Uterus (tissue), 2 donors: ENCODE measurements at regions not wholly inside any gene's neighbourhood (a gene's known extent, or its start where the extent isn't known, plus 50 kb on each side); places are given as distances from the start of the nearest gene placed in this dataset.

ENCODE experiments used
- CTCF ChIP-seq, 4 experiments: fragments of 200-600 bp in 2 of 4; fragments of 450-650 bp in 2 of 4; sonication (generic) in 2 of 4; IDR thresholded peaks; one replicate each; pipeline ENCODE4 v1.5.1; 2016 to 2019; ENCODE audit warnings: antibody characterized with exemption in 4 of 4, mild to moderate bottlenecking in 2 of 4, moderate library complexity in 1 of 4
- POLR2A ChIP-seq, 2 donors: fragments of 450-650 bp; IDR thresholded peaks; one replicate each; pipeline ENCODE4 v1.6.1; 2016; ENCODE audit warnings: antibody characterized with exemption in 2 of 2, mild to moderate bottlenecking in 1 of 2, moderate library complexity in 1 of 2

GRCh38 chr5:79922626-79923025 is 68.4 kb downstream of the MTX3 start:
- TF ChIP-seq POLR2A (IDR thresholded peaks at IDR 0.05) (no peak), CTCF (IDR thresholded peaks at IDR 0.05) (no peak)
